DOHH2 (cell line): ENCODE measurements at regions not wholly inside any gene's neighbourhood (a gene's known extent, or its start where the extent isn't known, plus 50 kb on each side); places are given as distances from the start of the nearest gene placed in this dataset.

ENCODE experiments used
- H3F3A ChIP-seq: fragments of 200-600 bp; sonication (generic), shearing (Covaris generic); 2 replicates; pipeline ENCODE4 v1.6.0; 2016; ENCODE audit warnings: antibody characterized with exemption, mild to moderate bottlenecking; ENCODE audit not compliant: control insufficient read depth, insufficient read depth
- H3K27ac ChIP-seq: fragments of 200-600 bp; sonication (generic); 2 replicates; pipeline ENCODE4 v1.5.1; 2014; ENCODE audit warnings: low read depth, mild to moderate bottlenecking, low read length, moderate library complexity
- H3K27me3 ChIP-seq: fragments of 200-600 bp; sonication (generic); 2 replicates; pipeline ENCODE4 v1.6.1; 2014; ENCODE audit warnings: mild to moderate bottlenecking, low read length, mixed read lengths; ENCODE audit not compliant: control insufficient read depth
- H3K36me3 ChIP-seq: fragments of 200-600 bp; sonication (generic); 2 replicates; pipeline ENCODE4 v1.6.1; 2014; ENCODE audit warnings: mild to moderate bottlenecking, low read length, moderate library complexity, mixed read lengths; ENCODE audit not compliant: control insufficient read depth
- H3K4me1 ChIP-seq: fragments of 200-600 bp; sonication (generic); 2 replicates; pipeline ENCODE4 v1.6.1; 2014; ENCODE audit warnings: mild to moderate bottlenecking, low read length, mixed read lengths; ENCODE audit not compliant: control insufficient read depth
- H3K4me2 ChIP-seq: fragments of 200-600 bp; sonication (generic); 2 replicates; pipeline ENCODE4 v1.6.0; 2014; ENCODE audit warnings: mild to moderate bottlenecking, low read length, moderate library complexity
- H3K4me3 ChIP-seq: fragments of 200-600 bp; sonication (generic); 2 replicates; pipeline ENCODE4 v1.5.1; 2014; ENCODE audit warnings: mild to moderate bottlenecking, low read length, mixed read lengths
- H3K79me2 ChIP-seq: fragments of 200-600 bp; sonication (generic); 2 replicates; pipeline ENCODE4 v1.6.1; 2014; ENCODE audit warnings: mild to moderate bottlenecking, low read length, mixed read lengths; ENCODE audit not compliant: control insufficient read depth
- H3K9me2 ChIP-seq: fragments of 200-600 bp; sonication (generic); replicated peaks from 2 replicates; pipeline ENCODE4 v1.6.1; 2014; ENCODE audit warnings: mild to moderate bottlenecking, low read length, mixed read lengths; ENCODE audit not compliant: control insufficient read depth
- H3K9me3 ChIP-seq: fragments of 200-600 bp; sonication (generic); 2 replicates; pipeline ENCODE4 v1.6.1; 2014; ENCODE audit warnings: antibody characterized with exemption, low read length, mixed read lengths; ENCODE audit not compliant: control insufficient read depth, insufficient read depth
- H4K20me1 ChIP-seq: fragments of 200-600 bp; sonication (generic); 2 replicates; pipeline ENCODE4 v1.6.0; 2014; ENCODE audit warnings: low read depth, mild to moderate bottlenecking, antibody characterized with exemption, low read length, moderate library complexity; ENCODE audit not compliant: control insufficient read depth, insufficient read depth
- CTCF ChIP-seq: fragments of 200-600 bp; sonication (generic); IDR thresholded peaks from one replicate; pipeline ENCODE4 v1.5.1; 2014; ENCODE audit warnings: antibody characterized with exemption, mild to moderate bottlenecking, low read depth, low read length; ENCODE audit not compliant: poor library complexity, severe bottlenecking
- EZH2phosphoT487 ChIP-seq: fragments of 200-600 bp; sonication (generic); IDR thresholded peaks from 2 replicates; pipeline ENCODE4 v1.6.1; 2017; ENCODE audit warnings: borderline replicate concordance, mild to moderate bottlenecking, antibody characterized with exemption, low read length, moderate library complexity, mixed read lengths

- H3K27me3 ChIP-seq: no peaks in the 10 kb centered on the region
- no peaks in the 10 kb centered on the region for H3K79me2 ChIP-seq
- H4K20me1 ChIP-seq: no peaks in the 10 kb centered on the region
- no peaks in the 10 kb centered on the region for H3F3A ChIP-seq
- no peaks in the 10 kb centered on the region for H3K4me1 ChIP-seq
- TF ChIP-seq EZH2phosphoT487 (no peak), CTCF (no peak)
- no peaks in the 10 kb centered on the region for H3K9me2 ChIP-seq
- no peak overlapping the region for H3K4me2 ChIP-seq
- H3K9me3 ChIP-seq: no peaks in the 10 kb centered on the region
- H3K4me3 ChIP-seq: no peak overlapping the region
- H3K27ac ChIP-seq: no peak overlapping the region
- no peaks in the 10 kb centered on the region for H3K36me3 ChIP-seq
Measured at GRCh38 chr3:89644716-89645115, 537.3 kb downstream of the EPHA3 start.

- H3K27ac ChIP-seq: no peak overlapping the region
- no peak overlapping the region for H3K4me2 ChIP-seq
- H3K79me2 ChIP-seq: no peaks in the 10 kb centered on the region
- H3F3A ChIP-seq: no peaks in the 10 kb centered on the region
- no peak overlapping the region for H3K4me3 ChIP-seq
- no peaks in the 10 kb centered on the region; the same call in 1 of the 2 replicates for H3K9me2 ChIP-seq
- no peaks in the 10 kb centered on the region for H3K4me1 ChIP-seq
- no peaks in the 10 kb centered on the region for H4K20me1 ChIP-seq
- no peaks in the 10 kb centered on the region for H3K27me3 ChIP-seq
- TF ChIP-seq EZH2phosphoT487 (no peak), CTCF (no peak)
- H3K36me3 ChIP-seq: no peaks in the 10 kb centered on the region
- H3K9me3 ChIP-seq: no peaks in the 10 kb centered on the region
Measured at GRCh38 chr3:89649431-89649830, 542.0 kb downstream of the EPHA3 start.

- no peaks in the 10 kb centered on the region for H3K4me1 ChIP-seq
- no peaks in the 10 kb centered on the region for H3K9me3 ChIP-seq
- H3K36me3 ChIP-seq: no peaks in the 10 kb centered on the region
- no peak overlapping the region for H3K4me2 ChIP-seq
- no peaks in the 10 kb centered on the region for H3K27me3 ChIP-seq
- H3K27ac ChIP-seq: no peak overlapping the region
- H3K4me3 ChIP-seq: no peak overlapping the region
- no peaks in the 10 kb centered on the region; the same call in 1 of the 2 replicates for H3K9me2 ChIP-seq
- H4K20me1 ChIP-seq: no peaks in the 10 kb centered on the region
- no peaks in the 10 kb centered on the region for H3F3A ChIP-seq
- H3K79me2 ChIP-seq: no peaks in the 10 kb centered on the region
- TF ChIP-seq CTCF (no peak), EZH2phosphoT487 (no peak)
Measured at GRCh38 chr3:89654031-89654430, 546.6 kb downstream of the EPHA3 start.

GRCh38 chr3:89656388-89656787 is 549.0 kb downstream of the EPHA3 start:
- no peaks in the 10 kb centered on the region for H3K79me2 ChIP-seq
- no peaks in the 10 kb centered on the region for H3F3A ChIP-seq
- H3K4me2 ChIP-seq: no peak overlapping the region
- no peak overlapping the region for H3K27ac ChIP-seq
- no peaks in the 10 kb centered on the region for H4K20me1 ChIP-seq
- no peaks in the 10 kb centered on the region for H3K27me3 ChIP-seq
- TF ChIP-seq EZH2phosphoT487: no peak
- no peak for TF ChIP-seq CTCF
- H3K9me2 ChIP-seq: no peaks in the 10 kb centered on the region; the same call in 1 of the 2 replicates
- no peaks in the 10 kb centered on the region for H3K36me3 ChIP-seq
- H3K4me3 ChIP-seq: no peak overlapping the region
- H3K9me3 ChIP-seq: no peaks in the 10 kb centered on the region
- no peaks in the 10 kb centered on the region for H3K4me1 ChIP-seq
